MV-4-11 (cell line): ENCODE measurements at regions not wholly inside any gene's neighbourhood (a gene's known extent, or its start where the extent isn't known, plus 50 kb on each side); places are given as distances from the start of the nearest gene placed in this dataset.

Experiments
- DNase-seq: peaks from one replicate; lab custom pipeline; 2025; lab: John Stamatoyannopoulos, UW

DNA sequence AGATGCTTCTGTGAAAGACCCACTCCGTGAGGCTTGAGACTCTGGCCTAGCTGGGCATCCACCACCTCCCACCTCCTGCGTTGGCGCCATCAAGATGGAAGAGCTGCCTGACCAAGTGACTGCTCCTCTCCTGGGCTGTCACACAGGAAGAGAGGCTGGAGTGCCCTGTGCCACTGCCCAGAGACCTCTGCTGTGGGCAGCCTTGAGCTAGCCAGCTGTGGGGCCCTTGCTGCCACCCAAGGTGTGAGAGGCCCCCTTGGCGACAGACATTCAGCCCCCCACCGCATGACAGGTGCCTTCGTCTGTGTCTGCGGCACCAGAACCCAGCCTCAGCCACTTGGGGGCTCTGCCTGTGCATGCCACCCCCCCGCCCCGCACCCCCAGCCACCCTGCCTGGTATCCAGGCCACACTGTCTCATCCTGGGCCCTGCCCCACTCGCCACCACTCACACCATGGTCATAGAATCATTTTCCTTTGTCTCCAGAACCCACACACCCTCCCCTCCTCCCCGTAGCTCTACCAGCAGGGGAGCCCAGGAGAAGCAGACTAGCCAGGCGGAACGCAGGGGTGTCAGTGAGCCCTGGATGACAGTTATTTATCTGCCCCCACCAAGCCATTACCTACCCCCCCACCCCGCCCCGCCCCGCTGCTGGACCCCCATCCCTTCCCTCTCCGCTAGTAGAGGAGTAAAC is 120.9 kb upstream of the LHX1 start:
- DNase-seq, result no peak

DNA sequence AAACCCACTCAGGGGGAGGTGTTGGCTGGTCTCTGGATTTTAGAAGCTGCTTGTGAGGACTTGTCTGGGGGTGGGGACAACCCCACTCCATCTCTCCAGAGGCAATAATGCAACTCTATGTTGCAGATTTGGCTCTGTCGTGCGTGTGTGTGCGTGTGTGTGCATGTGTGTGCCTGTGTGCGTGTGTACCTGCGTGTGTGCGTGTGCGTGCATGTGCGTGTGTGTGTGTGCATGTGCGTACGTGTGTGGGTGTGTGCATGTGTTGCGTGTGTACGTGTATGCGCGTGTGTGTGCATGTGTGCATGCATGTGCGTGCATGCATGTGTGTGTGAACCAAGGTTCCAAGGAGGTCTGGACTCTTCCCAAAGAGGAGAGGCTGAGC is 120.4 kb upstream of the LHX1 start:
- DNase-seq, result no peak

DNA sequence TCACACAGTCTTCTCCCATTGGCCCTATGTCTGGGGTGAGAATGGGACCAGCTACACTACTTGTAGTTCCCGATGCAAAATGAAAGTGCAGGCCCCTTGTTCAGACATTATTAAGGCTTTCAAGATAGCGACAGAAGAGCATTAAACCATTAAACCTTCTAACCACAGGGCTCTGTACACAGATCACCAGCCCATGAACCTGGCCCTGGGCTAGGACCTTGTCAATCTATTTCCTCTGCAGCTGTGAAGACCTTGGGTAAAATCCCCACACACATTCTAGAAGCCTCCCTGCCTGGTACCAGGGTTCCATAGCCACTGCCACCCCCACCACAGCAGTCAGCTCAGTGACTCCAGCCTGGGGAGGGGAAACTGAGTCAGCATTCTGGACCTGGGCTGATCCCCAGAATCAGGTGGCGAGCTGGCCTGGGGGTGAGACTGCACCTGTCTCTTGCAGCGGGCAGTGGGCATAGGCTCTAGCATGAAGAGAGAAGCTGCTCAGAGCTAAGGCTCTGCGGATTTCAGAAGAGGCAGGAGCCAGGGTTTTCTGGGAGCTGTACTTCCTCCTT is 119.7 kb upstream of the LHX1 start:
- DNase-seq, result no peak

DNA sequence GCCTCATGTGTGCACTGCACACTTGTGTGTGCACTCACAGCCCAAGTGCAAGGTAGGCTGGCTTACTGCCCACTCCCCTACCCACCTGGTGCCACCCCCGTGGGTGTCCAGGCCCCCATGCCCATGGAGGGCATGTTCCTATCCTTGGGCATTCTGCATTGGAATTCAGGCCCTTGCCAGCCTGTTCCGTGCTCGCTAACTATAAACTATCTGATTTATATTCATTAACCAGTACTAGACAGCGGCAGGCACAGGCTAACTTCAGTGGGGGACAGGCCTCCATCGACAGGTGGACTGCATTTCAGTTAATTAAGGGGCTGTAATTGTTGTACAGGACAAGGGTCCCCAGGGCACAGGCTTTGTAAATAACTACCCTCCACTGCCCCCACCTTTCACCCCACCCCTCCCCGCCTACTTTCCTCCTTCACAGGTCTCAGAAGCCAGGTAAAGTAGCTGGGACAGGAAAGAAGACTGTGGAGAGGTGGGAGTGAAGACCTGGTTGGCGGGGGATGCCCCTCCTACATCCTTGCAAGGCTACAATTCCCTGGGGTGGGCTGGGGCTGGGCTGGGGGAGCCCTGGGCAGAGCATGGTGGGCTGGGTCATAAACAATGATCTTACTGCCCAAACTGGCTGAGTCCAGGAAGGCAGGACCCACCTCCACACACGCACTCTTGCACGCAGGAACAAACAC is 119.0 kb upstream of the LHX1 start:
- no peak for DNase-seq

DNA sequence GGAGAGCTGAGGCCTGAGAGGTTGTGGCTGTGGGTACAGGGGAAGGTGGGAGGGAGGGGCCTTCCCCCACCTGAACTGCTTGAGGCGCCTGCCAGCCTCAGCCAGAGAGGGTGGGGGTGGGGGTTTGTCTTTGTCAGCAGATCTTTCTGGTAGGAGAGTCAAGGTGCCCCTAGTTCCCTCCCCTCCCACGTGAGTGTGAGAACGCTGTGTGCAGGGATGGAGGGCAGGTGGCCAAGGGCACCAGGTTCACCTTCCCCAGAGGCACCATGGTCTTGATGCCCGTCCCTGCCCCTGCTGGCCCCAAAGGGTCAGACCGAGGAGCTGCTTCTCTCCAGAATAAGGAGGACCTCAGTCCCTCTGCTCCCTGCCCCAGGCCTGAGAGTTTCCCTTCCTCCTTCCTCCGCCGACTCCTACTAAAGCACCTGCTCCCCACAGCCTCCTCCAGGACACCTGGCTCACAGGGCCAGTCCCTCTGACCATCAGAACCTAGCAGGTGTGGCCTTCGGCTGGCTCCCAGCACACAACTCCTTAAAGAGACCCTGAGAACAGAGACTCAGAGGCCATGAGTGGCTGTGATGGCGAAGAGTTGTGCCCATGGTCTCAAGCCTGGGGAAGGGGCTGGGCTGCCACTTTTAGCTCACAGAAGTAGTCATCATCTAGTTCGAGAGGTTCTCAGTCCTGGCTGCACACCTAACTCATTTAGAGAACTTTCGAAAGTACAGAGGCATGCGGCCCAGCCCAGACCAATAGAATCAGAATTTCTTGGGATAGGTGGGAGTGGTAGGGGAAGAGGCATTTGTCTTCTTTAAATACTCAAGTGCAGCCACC is 113.2 kb upstream of the LHX1 start:
- DNase-seq, result no peak

DNA sequence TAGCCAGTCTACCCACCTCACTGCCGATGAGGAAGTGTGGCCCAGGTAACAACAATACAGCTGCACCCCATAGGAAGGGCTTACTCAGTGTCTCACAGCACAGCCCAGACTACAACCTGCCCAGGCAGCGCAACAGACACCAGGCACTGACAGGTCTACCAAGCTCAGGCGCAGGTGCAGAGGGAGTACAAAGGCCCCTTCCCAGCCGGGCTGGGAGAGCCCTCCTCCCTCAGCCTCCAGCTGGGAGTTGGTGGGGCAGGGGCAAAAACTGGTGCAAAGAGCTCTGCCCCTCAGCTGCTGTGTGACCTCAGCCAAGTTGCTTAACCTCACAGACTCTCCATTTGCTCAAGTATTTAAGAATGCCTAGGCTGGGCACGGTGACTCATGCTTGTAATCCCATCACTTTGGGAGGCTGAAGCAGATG is 112.6 kb upstream of the LHX1 start:
- DNase-seq, result peak; percentile 48

DNA sequence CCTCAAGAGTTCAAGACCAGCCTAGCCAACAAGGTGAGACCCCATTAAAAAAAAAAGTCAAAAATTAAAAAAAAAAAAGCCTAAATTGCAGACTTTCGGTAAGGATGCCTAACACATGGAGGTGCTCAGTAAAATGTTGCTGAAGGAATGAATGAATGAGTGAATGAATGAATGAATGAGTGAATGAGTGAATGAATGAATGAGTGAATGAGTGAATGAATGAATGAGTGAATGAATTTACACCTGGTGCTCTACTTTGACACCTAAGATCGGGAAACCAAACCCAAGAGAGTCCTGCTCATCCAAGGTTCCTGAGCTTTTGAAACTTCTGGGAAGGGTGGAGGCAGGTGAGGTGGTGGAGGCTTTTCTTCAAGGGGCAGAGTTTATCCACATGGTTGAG is 112.2 kb upstream of the LHX1 start:
- no peak for DNase-seq

DNA sequence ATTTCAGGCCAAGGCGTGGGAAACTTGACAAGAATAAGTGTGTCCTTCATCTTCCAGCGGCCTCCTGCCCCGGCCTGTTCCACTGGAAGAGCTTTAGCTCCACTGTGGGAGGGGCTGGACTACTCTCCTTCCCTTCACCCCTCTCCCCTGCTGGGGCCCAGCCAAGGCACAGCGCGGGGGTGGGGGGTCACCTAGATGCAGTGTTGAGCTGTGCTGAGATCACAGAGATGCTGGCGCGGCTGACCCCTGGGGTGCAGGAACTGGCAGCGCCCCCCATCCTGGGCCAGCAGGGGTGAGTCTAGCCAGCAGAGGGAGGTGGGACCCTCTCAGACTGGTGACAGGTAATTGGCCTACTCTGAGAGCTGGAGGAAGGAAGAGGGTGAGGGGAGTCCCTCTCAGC is 111.8 kb upstream of the LHX1 start:
- DNase-seq, result no peak

DNA sequence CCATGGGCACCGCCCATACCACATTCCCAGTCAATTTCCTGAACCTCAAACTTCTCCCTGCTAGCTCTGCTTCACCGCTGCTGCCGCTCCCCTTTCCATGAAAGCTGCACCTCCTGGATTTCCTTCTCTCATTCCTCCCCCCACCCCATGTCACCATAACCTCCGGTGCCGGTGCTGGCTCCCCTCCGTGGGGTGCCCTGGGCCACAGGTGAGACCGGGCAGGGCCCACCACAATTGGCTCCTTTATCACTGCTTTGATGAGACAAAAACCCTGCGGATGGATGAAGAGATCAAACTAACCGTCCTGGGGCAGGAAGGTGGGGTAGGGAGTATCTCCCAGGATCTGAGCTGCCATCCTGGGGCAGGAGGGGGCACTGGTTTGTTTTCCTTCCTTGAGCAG is 111.3 kb upstream of the LHX1 start:
- no peak for DNase-seq

DNA sequence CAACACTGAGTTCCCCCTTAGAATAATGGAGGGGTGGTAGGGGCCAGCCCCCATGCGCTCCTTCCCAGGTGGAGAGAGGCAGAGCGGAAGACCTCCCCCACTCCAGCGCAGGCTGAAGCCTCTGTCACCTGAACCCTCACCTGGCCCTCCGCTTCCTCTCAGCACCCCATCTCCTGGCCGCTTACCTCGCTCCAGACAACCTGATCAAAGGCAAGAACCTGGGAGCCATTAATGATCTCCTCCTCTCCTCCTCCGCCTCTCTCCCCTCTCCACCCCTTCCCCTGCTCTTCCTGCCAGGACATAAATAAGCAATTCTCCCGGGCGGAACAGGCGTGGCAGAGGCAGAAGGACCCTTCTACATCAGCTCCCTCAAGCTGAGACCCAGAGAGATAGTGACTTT is 110.2 kb upstream of the LHX1 start:
- DNase-seq, result no peak

DNA sequence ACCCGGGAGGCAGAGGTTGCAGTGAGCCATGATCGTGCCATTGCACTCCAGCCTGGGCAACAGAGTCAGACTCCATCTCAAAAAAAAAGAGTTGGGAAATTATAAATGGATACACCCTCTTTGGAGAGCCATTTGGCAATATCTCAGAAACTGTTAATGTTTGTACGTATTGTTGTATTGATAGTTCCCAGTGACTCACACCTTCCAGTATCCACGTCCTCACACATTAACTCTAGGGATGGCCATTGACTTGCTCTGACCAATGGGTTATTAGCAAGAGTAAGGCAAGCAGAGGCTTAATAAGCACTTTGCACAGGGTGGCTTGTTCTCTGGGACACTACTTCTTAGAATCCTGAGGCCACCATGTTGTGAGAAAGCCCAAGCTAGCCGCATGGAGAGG is 107.6 kb upstream of the LHX1 start:
- DNase-seq, result no peak

DNA sequence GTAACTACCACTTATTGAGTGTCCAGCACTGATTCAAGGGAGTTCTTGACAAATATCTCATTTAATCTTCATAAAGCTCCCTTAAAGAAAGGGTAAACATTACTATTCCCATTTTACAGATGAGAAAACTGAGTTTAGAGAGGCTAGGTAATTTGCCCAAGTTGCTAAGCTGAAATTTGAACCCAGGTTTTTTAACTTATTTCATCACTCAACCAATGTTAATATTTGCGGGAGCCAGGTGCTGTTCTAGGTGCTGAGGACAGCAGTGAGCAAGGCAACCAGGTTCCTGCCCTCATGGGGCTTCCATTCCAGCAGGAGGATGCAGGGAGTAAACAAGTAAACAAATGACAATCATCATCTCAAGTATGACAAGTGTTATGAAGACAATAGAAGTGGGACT is 104.0 kb upstream of the LHX1 start:
- no peak for DNase-seq

DNA sequence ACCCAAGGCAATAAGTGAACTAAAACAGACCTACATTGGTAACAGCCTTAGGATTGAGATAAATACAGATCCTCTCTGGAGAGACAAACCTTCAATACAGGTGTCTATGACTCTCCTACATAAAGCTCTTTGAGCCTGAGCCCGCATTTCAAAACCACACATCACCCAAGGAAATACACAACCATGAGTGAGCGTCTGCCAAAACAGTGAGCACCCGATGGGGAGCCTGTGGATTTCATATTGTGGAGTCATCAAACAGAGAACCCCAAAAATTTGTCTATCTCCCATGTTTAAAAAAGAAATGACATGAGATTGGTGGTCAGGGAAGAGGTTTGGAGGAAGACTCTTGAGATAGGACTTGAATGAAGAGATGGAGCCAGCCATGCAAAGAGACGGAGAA is 102.2 kb upstream of the LHX1 start:
- DNase-seq, result no peak

DNA sequence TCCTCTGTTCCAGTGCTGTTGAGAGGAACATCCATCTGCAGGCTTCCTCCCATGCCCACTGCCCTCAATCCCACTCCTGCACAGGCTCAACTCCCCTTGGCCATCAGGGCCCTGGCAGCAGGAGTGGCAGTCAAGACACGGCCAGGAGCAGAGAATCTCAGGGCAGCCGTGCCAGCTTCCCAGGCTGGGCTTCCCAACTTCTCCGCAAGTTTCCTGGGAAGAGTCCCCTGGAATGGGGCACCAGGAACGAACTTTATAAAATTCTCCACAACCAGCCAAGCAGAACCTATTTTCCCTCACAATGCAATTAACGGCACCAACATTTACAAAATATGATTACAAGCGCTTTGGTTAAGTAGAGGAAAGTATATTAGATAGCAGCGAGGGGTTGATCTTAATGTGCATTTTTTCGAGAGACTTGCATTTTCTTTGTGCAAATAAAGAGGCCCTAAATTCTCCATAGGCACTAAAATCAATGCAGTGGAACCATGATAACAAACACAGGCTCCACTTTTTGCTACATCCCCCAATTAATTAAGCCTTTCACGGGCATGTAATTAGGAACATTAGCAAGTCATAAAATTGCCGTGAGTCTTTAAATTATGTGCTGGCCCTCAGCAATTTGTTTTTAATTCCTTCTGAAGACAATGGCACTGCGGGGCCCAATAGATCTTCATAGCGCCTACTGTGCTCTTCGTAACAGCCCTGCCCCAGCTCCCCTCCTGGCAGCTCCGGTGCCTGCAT is 99.9 kb upstream of the LHX1 start:
- no peak for DNase-seq

DNA sequence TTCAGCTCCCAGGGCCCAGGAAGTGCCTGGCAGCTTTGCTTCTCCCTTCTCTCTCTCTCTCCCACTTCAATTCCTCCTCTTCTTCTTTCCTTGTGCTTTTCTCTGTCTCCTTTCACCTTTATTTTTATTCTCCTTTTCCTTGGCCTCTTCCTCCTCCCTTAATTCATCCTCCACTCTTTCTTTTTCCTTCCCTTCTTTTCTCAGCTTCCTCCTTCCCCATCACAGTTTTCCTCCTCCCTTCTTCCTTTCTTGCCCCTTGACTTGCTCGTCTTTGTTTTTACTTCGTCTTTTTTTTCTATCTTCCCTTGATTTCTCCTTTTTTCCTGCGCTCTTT is 99.4 kb upstream of the LHX1 start:
- no peak for DNase-seq

DNA sequence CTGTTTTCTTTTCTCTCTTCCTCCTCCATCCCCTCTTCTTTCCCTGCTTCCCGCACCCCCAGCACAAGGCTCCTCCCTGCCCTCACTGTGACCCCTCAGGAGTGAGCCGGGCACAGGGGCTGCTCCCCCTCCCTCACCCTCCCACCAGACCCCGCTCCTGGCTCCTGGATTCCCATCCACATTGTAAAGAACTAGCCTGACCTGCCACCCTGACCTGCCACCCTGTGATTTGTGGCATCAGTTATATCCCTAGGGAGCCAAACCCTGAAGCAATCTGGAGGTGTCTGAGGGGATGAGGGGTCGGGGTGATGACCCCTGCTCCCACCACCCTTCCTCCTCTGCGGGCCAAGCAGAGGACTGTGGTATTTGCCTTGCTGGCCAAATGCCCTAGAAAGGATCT is 98.0 kb upstream of the LHX1 start:
- no peak for DNase-seq

DNA sequence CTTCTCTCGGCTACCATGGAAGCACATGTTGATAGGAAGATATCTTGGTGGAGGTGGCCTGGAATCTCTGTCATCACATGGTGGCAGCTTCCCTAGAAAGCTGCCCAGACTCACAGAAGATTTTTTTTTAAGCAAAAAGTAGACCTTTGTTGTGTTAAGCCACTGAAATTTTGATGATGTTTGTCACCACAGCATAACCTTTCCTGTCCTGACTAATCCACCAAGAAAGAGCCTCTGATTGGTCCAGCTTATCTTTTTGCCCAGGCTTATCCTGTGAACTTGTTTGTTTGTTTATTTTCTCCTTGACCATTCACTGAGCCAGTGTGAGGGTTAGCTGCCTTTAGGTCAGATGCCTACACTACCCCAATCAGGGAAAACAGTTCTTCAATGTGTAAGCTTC is 96.5 kb upstream of the LHX1 start:
- no peak for DNase-seq

DNA sequence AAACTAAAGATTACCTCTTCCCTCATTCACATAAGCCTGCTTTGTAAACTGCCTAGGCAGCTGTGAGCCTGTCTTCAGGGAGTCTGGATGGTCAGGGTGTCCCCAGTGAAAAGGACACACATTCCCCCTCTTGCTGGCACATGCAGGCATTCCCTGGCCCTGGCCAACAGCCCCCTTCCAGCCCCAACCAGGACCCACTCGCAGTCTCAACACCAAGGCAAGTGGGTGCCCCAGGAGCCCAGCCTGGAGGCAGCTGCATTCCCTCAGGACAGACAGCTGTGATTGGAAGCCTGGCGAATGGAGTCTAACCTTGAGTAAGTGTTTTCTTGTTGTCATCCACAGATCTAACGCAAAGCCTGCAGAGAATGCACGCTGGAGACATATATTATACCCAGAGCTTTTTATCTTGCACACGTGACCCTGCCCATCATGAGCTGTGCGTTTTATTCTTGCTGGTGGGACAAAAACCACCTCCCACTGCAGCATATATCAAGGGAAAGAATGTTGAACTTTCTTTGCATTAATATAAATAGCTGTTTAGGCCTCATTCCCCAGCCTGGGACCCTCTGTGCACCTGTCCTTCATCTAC is 95.0 kb upstream of the LHX1 start:
- no peak for DNase-seq

DNA sequence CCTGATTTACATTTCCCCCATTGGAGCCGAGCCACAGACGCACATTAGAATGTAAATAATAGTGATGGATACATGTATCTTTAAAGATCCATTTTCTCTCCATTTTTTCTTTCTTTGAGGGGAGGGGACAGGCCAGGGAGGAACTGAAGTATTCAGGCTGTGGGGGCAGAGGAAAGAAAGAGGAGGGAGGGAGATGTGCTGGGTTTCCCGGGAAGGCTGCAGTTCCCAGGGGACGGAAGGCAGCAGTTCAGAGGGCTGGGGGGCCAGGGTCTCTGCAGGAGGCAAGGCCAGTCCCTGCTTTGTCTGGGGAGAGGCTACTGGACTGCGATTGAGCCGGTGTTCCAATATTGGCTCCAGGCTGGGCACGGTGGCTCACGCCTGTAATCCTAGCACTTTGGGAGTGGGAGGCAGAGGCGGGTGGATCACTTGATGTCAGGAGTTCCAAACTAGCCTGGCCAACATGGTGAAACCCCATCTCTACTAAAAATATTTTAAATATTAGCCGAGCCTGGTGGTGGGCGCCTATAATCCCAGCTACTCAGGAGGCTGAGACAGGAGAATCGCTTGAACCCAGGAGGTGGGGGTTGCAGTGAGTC is 94.2 kb upstream of the LHX1 start:
- DNase-seq, result no peak

DNA sequence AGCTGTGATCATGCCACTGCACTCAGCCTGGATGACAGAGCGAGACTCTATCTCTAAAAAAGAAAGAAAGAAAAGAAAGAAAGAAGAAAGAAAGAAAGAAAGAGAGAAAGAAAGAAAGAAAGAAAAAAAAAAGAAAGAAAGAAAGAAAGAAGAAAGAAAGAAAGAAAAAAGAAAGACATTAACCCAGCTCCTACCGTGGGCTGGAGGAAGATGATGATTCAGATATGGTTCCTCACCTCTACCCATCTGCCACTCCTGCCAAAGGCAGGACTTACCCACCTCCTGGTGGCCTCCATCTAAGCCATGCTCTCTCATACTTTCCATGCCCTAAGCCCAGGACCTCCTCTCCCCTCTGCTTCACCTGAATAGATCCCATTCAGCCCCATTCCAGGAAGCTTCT is 93.3 kb upstream of the LHX1 start:
- DNase-seq, result no peak

DNA sequence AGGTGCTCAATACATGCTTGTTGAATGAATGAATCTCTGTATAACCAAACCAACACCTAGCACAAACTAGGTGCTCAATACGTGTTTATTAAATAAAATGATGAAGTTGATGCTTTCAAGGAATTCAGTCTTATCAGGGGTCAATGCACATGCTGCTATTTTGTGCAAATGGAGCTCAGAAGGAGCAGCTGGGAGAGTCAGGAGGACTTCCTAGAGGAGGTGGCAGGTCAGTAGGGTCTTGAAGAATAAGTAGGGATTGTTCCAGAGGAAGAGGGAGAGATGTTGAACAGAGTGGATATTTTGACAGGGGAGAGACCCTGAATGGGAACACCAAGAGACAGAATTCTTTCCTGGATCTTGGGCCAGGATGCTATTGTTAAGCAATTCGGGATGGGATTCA is 92.7 kb upstream of the LHX1 start:
- DNase-seq, result no peak

DNA sequence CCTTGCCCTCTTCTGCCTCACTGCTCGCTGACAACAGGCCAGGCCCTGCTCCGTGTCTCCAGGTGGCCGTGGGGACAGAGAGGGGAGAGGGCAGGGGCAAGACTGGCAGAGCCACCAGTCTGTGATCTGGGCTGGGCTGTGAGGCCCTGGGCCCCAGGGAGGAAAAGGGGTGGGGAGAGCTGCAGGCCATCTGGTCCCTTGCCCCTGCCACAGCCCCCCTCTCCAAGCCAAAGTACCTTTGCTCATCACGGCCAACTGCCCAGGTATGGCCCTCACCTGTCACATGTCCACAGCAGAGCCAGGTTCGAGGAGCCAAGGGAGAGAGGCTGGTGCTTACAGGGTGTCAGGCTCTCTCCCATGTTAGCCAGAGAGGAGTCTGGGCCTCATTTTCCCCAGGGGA is 91.4 kb upstream of the LHX1 start:
- DNase-seq, result no peak
